IMR-90 (cell line): ENCODE measurements at regions not wholly inside any gene's neighbourhood (a gene's known extent, or its start where the extent isn't known, plus 50 kb on each side); places are given as distances from the start of the nearest gene placed in this dataset.

Source experiments
- ATAC-seq: fragments of 200-7000 bp; cut with Tn5 transposase; 2 replicates; pipeline ENCODE4 v1.9.1; 2020; ENCODE audit warnings: low read depth, mild to moderate bottlenecking, moderate library complexity
- BruUV-seq: library from RNA; stranded (reverse); fragments of 400-500 nt; replicated peaks from 2 replicates; lab custom pipeline; 2021; lab: Mats Ljungman, UMichigan
- CTCF ChIA-PET: fragments of 300-600 bp; formaldehyde crosslinking; extraction: SDS; loops from one replicate; lab custom pipeline; 2021; ENCODE audit warnings: antibody characterized with exemption; lab: Yijun Ruan, JAX
- POLR2A ChIA-PET: fragments of 300-600 bp; sonication (Branson Sonifier 250); formaldehyde crosslinking; loops from one replicate; lab custom pipeline; 2022; ENCODE audit warnings: antibody characterized with exemption; ENCODE audit not compliant: unreplicated experiment; lab: Charles Lee
- DNase-seq: peaks from one replicate; pipeline ENCODE4 v3.0.0; 2013
- H2AFZ ChIP-seq: replicated peaks from 2 replicates; pipeline ENCODE3; 2013; ENCODE audit warnings: low read length, mild to moderate bottlenecking; ENCODE audit not compliant: poor library complexity
- H2AK5ac ChIP-seq: 2 replicates; pipeline ENCODE4 v1.6.1; 2013; ENCODE audit warnings: low read depth, low read length, inconsistent platforms
- H2AK9ac ChIP-seq: replicated peaks from 2 replicates; pipeline ENCODE3; 2013; ENCODE audit warnings: mild to moderate bottlenecking, low read depth, low read length, moderate library complexity; ENCODE audit not compliant: poor library complexity
- H2BK120ac ChIP-seq: 2 replicates; pipeline ENCODE4 v1.6.1; 2013; ENCODE audit warnings: low read depth, low read length, inconsistent platforms
- H2BK15ac ChIP-seq: 3 replicates; pipeline ENCODE4 v1.6.1; 2013; ENCODE audit warnings: low read depth, low read length, inconsistent platforms
- H2BK20ac ChIP-seq: 2 replicates; pipeline ENCODE4 v1.6.1; 2013; ENCODE audit warnings: low read depth, mild to moderate bottlenecking, inconsistent platforms, low read length, moderate library complexity
- H2BK5ac ChIP-seq: 2 replicates; pipeline ENCODE4 v1.6.1; 2013; ENCODE audit warnings: mild to moderate bottlenecking, low read depth, low read length, inconsistent platforms; ENCODE audit not compliant: poor library complexity, severe bottlenecking
- H3K14ac ChIP-seq: replicated peaks from 2 replicates; pipeline ENCODE4 v1.6.1; 2013; ENCODE audit warnings: low read depth, low read length, inconsistent platforms
- H3K18ac ChIP-seq: 2 replicates; pipeline ENCODE4 v1.6.1; 2013; ENCODE audit warnings: low read depth, low read length, control low read depth
- H3K23ac ChIP-seq: 2 replicates; pipeline ENCODE4 v1.6.1; 2013; ENCODE audit warnings: low read depth, low read length, inconsistent platforms
- H3K27ac ChIP-seq: 2 replicates; pipeline ENCODE4 v1.5.1; 2013; ENCODE audit warnings: mild to moderate bottlenecking, control low read depth, low read length; ENCODE audit not compliant: insufficient read depth
- H3K27me3 ChIP-seq: 2 replicates; pipeline ENCODE4 v1.6.1; 2013; ENCODE audit warnings: low read length; ENCODE audit not compliant: control insufficient read depth, insufficient read depth
- H3K36me3 ChIP-seq: 2 replicates; pipeline ENCODE4 v1.6.1; 2013; ENCODE audit warnings: low read length, mixed read lengths; ENCODE audit not compliant: control insufficient read depth, insufficient read depth
- H3K4ac ChIP-seq: 2 replicates; pipeline ENCODE4 v1.6.1; 2013; ENCODE audit warnings: low read depth, low read length, inconsistent platforms
- H3K4me1 ChIP-seq: 2 replicates; pipeline ENCODE4 v1.6.1; 2013; ENCODE audit warnings: low read length, mixed read lengths; ENCODE audit not compliant: control insufficient read depth, insufficient read depth
- H3K4me2 ChIP-seq: 2 replicates; pipeline ENCODE4 v1.6.1; 2013; ENCODE audit warnings: low read depth, mild to moderate bottlenecking, control low read depth, low read length, moderate library complexity
- H3K4me3 ChIP-seq: 2 replicates; pipeline ENCODE4 v1.5.1; 2013; ENCODE audit warnings: low read depth, mild to moderate bottlenecking, control low read depth, low read length, moderate library complexity; ENCODE audit not compliant: insufficient read depth
- H3K56ac ChIP-seq: 2 replicates; pipeline ENCODE4 v1.6.1; 2013; ENCODE audit warnings: low read length, inconsistent platforms; ENCODE audit not compliant: insufficient read depth; ENCODE audit errors: extremely low read depth
- H3K79me1 ChIP-seq, 2 experiments: 2 replicates each; pipeline ENCODE4 v1.6.1; 2013; ENCODE audit warnings: low read length in 2 of 2, inconsistent platforms in 1 of 2, low read depth in 1 of 2
- H3K9ac ChIP-seq: 2 replicates; pipeline ENCODE4 v1.6.1; 2013; ENCODE audit warnings: low read depth, low read length, control low read depth
- H3K9me1 ChIP-seq: 2 replicates; pipeline ENCODE4 v1.6.1; 2013; ENCODE audit warnings: low read length, inconsistent platforms; ENCODE audit not compliant: insufficient read depth
- H3K9me3 ChIP-seq: 2 replicates; pipeline ENCODE4 v1.6.1; 2013; ENCODE audit warnings: low read length; ENCODE audit not compliant: control insufficient read depth, insufficient read depth
- H4K20me1 ChIP-seq: 2 replicates; pipeline ENCODE4 v1.6.1; 2013; ENCODE audit warnings: low read length, inconsistent platforms; ENCODE audit not compliant: insufficient read depth
- H4K5ac ChIP-seq: 2 replicates; pipeline ENCODE4 v1.6.1; 2013; ENCODE audit warnings: mild to moderate bottlenecking, low read depth, low read length, control low read depth
- H4K8ac ChIP-seq, 2 experiments: 2 replicates each; pipeline ENCODE4 v1.6.1; 2013; ENCODE audit warnings: low read depth in 2 of 2, low read length in 2 of 2, control low read depth in 1 of 2, inconsistent platforms in 1 of 2
- H4K91ac ChIP-seq: 2 replicates; pipeline ENCODE4 v1.6.1; 2013; ENCODE audit warnings: low read depth, low read length, inconsistent platforms; ENCODE audit not compliant: insufficient read depth
- MAFK ChIP-seq: IDR thresholded peaks from 2 replicates; pipeline ENCODE4 v1.6.1; 2012; ENCODE audit warnings: low read depth, low read length, improper control_type of control experiment
- NFE2L2 ChIP-seq: fragments of 150-350 bp; IDR thresholded peaks from 2 replicates; pipeline ENCODE4 v1.6.1; 2016; ENCODE audit warnings: low read depth, mild to moderate bottlenecking, low read length
- POLR2A ChIP-seq: IDR thresholded peaks from 2 replicates; pipeline ENCODE4 v1.6.1; 2012; ENCODE audit warnings: mild to moderate bottlenecking, low read depth, low read length
- RFX5 ChIP-seq: IDR thresholded peaks from 2 replicates; pipeline ENCODE4 v1.8.0; 2012; ENCODE audit warnings: low read depth, mild to moderate bottlenecking, low read length, moderate library complexity
- SMC3 ChIP-seq: fragments of 150-350 bp; IDR thresholded peaks from 2 replicates; pipeline ENCODE4 v1.6.1; 2016; ENCODE audit warnings: low read depth, mild to moderate bottlenecking, antibody characterized with exemption, low read length, moderate library complexity
- WGBS, 2 experiments: methylation state at CpG; one replicate each; pipeline versions ENCODE4 v1.1.5 to v1.1.7; 2013; ENCODE audit warnings: missing lambda C conversion rate in 2 of 2; ENCODE audit not compliant: insufficient read length in 1 of 2; ENCODE audit errors: extremely low coverage in 2 of 2; 5-methylcytosine and 5-hydroxymethylcytosine counted together
- dilution Hi-C: fragments of 300-500 bp; cut with HindIII; formaldehyde crosslinking; loops from one replicate; pipeline ENCODE4 v1.14.3; 2018; ENCODE audit warnings: low sequenced_read_pairs; ENCODE audit not compliant: unreplicated experiment
- in situ Hi-C: fragments of 300-500 bp; cut with MboI; formaldehyde crosslinking; loops from 3 replicates; pipeline ENCODE4 v1.14.3; 2019; ENCODE audit warnings: low sequenced_read_pairs, inconsistent platforms, mixed read lengths
- intact Hi-C: fragments of 100-400 bp; cut with micrococcal nuclease; formaldehyde crosslinking; loops from 2 replicates; pipeline ENCODE4 v1.10.0; 2022

- in situ Hi-C loops = no loop called here
- no peak overlapping the region for H3K9ac ChIP-seq
- no peak overlapping the region for H3K56ac ChIP-seq
- no peak overlapping the region for H3K14ac ChIP-seq
- H3K4me2 ChIP-seq = no peak overlapping the region
- BruUV-seq = no TSS peak
- CTCF ChIA-PET = interaction anchor here (0.6 kb wide), 1 partner anchor 39 kb away, joined by 3 read pairs; no protein-coding TSS in a partner anchor
- H3K4me1 ChIP-seq = peaks cover 5% of the 10 kb centered on the region; the same call in 1 of the 2 replicates
- no CpG with 5 or more reads among the region's 2 CpGs for WGBS, 2 experiments
- no peak overlapping the region for H2AFZ ChIP-seq
- ATAC-seq (no peak), DNase-seq (no peak)
- H4K20me1 ChIP-seq = no peaks in the 10 kb centered on the region
- H3K79me1 ChIP-seq = no peaks in the 10 kb centered on the region
- no peak overlapping the region for H3K4ac ChIP-seq
- H2AK5ac ChIP-seq = no peak overlapping the region
- no peaks in the 10 kb centered on the region for H3K36me3 ChIP-seq
- TF ChIP-seq SMC3 (no peak), MAFK (no peak), POLR2A (no peak), NFE2L2 (no peak), RFX5 (no peak)
- no peak overlapping the region for H4K5ac ChIP-seq
- H3K4me3 ChIP-seq = no peak overlapping the region
- no peak overlapping the region for H2BK20ac ChIP-seq
- no peak overlapping the region for H3K18ac ChIP-seq
- no peak overlapping the region for H2BK15ac ChIP-seq
- no peak overlapping the region for H3K23ac ChIP-seq
- no peaks in the 10 kb centered on the region for H3K9me1 ChIP-seq
- no peaks in the 10 kb centered on the region for H3K9me3 ChIP-seq
- no peak overlapping the region for H2BK5ac ChIP-seq
- no peak overlapping the region for H3K27ac ChIP-seq
- dilution Hi-C loops = no loop called here
- intact Hi-C loops = no loop called here
- no peaks in the 10 kb centered on the region for H3K27me3 ChIP-seq
- POLR2A ChIA-PET = no interaction called here
- no peak overlapping the region for H4K91ac ChIP-seq
- H4K8ac ChIP-seq = no peak overlapping the region
- no peak overlapping the region for H2BK120ac ChIP-seq
- H2AK9ac ChIP-seq = no peak overlapping the region
Observed at GRCh38 chr5:21681911-21682310, 1171.2 kb downstream of the CDH12 start.
